HCT116 (cell line): ENCODE measurements at regions not wholly inside any gene's neighbourhood (a gene's known extent, or its start where the extent isn't known, plus 50 kb on each side); places are given as distances from the start of the nearest gene placed in this dataset.

ENCODE experiments used
- CTCF ChIP-seq, 3 experiments: fragments of 200-600 bp in 1 of 3; sonication (generic) in 1 of 3; IDR thresholded peaks in 2 of 3; conservative IDR thresholded peaks in 1 of 3; 2 replicates each; pipeline ENCODE4 v1.5.1; 2012 to 2017; ENCODE audit warnings: low read depth in 2 of 3, low read length in 2 of 3, antibody characterized with exemption in 1 of 3, borderline replicate concordance in 1 of 3, control low read depth in 1 of 3, mild to moderate bottlenecking in 1 of 3, mixed read lengths in 1 of 3, mixed run types in 1 of 3, moderate library complexity in 1 of 3; ENCODE audit not compliant: insufficient read depth in 1 of 3
- EZH2 ChIP-seq: fragments of 200-600 bp; sonication (generic); IDR thresholded peaks from 2 replicates; pipeline ENCODE4 v1.6.1; 2017; ENCODE audit warnings: antibody characterized with exemption, mixed run types
- REST ChIP-seq: IDR thresholded peaks from 2 replicates; pipeline ENCODE4 v1.6.1; 2012; ENCODE audit warnings: low read depth
- ZBTB33 ChIP-seq: IDR thresholded peaks from 2 replicates; pipeline ENCODE4 v1.6.1; 2011; ENCODE audit warnings: mild to moderate bottlenecking, low read length, moderate library complexity; ENCODE audit not compliant: insufficient replicate concordance; ENCODE audit errors: extremely low read depth

GRCh38 chr4:106695501-106696262 is 327.1 kb upstream of the GIMD1 start:
- TF ChIP-seq CTCF (IDR thresholded peaks at IDR 0.05 in 2 of 3, conservative IDR thresholded peaks at IDR 0.05 in 1 of 3; ENCODE audit: borderline replicate concordance in 1 of 3, insufficient read depth in 1 of 3, low read depth in 2 of 3, low read length in 2 of 3) = no peak
- no peak for TF ChIP-seq EZH2
- TF ChIP-seq ZBTB33 = no peak
- TF ChIP-seq REST = no peak
